Transverse colon (tissue), 4 donors: ENCODE measurements at regions not wholly inside any gene's neighbourhood (a gene's known extent, or its start where the extent isn't known, plus 50 kb on each side); places are given as distances from the start of the nearest gene placed in this dataset.

Experiments used
- DNase-seq: peaks from one replicate; pipeline ENCODE4 v3.0.0-alpha.2; 2019
- H3K27ac ChIP-seq, 4 donors: fragments of 200-600 bp; sonication (generic); 2 replicates each; pipeline ENCODE4 v1.5.1; 2016 to 2018; ENCODE audit warnings: inconsistent platforms in 4 of 4
- H3K27me3 ChIP-seq: fragments of 200-600 bp; sonication (generic); 2 replicates; pipeline ENCODE4 v1.5.1; 2017; ENCODE audit warnings: inconsistent platforms
- H3K36me3 ChIP-seq, 4 donors: fragments of 200-600 bp; sonication (generic); 2 replicates each; pipeline ENCODE4 v1.5.1; 2017 to 2019; ENCODE audit warnings: inconsistent platforms in 4 of 4
- H3K4me1 ChIP-seq, 4 donors: fragments of 200-600 bp; sonication (generic); 2 replicates each; pipeline ENCODE4 v1.5.1; 2017 to 2020; ENCODE audit warnings: inconsistent platforms in 4 of 4
- H3K4me3 ChIP-seq, 4 donors: fragments of 200-600 bp; sonication (generic); 1 replicate in 1 of 4; 2 replicates in 3 of 4; pipeline versions ENCODE4 v1.5.1 to v1.6.1; 2017 to 2019; ENCODE audit warnings: inconsistent platforms in 4 of 4
- H3K9me3 ChIP-seq, 2 donors: fragments of 200-600 bp; sonication (generic); 2 replicates each; pipeline ENCODE4 v1.5.1; 2017 to 2019; ENCODE audit warnings: inconsistent platforms in 2 of 2
- EP300 ChIP-seq: sonication (generic); formaldehyde crosslinking; IDR thresholded peaks from one replicate; pipeline ENCODE4 v1.6.1; 2017; ENCODE audit warnings: antibody characterized with exemption, low read depth
- POLR2A ChIP-seq: fragments of 450-650 bp; IDR thresholded peaks from one replicate; pipeline ENCODE4 v1.6.1; 2016; ENCODE audit warnings: antibody characterized with exemption, mild to moderate bottlenecking, moderate library complexity
- POLR2AphosphoS5 ChIP-seq, 3 donors: sonication (generic); formaldehyde crosslinking; IDR thresholded peaks; one replicate each; pipeline ENCODE4 v1.6.1; 2016; ENCODE audit warnings: antibody characterized with exemption in 3 of 3
- WGBS, 2 donors: methylation state at CpG; one replicate each; pipeline ENCODE4 v1.1.5; 2018; ENCODE audit warnings: low coverage in 1 of 2; 5-methylcytosine and 5-hydroxymethylcytosine counted together
- in situ Hi-C, 4 donors: fragments of 200-750 bp; cut with MboI; loops; one replicate each; pipeline versions ENCODE4 v1.15.0 to v1.15.1; 2017; ENCODE audit warnings: low sequenced_read_pairs in 3 of 4, low pct_ligation_motif_present in 1 of 4, low pct_unique_long_range_greater_than_20kb in 1 of 4
- intact Hi-C: fragments of 100-400 bp; cut with DNase I; formaldehyde crosslinking; loops from one replicate; pipeline ENCODE4 v1.15.1; 2023; ENCODE audit warnings: low total_unique reads
- TF ChIP-seq, protein P1 (sequence below), 5 experiments: fragments of 200-600 bp in 3 of 5; fragments of 450-650 bp in 2 of 5; sonication (generic) in 3 of 5; IDR thresholded peaks; 1 replicate in 2 of 5; 2 replicates in 3 of 5; pipeline ENCODE4 v1.5.1; 2016 to 2017; ENCODE audit warnings: antibody characterized with exemption in 5 of 5, inconsistent platforms in 3 of 5, mild to moderate bottlenecking in 2 of 5, moderate library complexity in 1 of 5

DNA sequence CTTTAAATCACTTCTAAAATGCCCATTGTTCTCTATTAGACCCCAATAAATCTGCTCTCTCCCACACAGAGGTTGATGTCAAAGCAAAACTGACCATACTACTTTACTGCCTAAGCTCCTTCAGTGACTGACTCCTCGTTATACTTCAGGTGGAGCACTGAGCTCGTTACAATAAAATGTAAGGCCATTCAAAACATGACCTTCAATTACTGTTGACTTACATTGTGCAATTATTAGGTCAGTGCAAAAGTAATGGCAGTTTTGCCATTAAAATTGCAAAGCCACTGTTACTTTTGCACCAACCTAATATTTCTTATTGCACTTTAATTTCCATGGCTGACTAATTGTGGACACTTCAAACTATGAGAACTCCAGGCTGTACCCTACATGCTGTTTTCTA lies 314.9 kb downstream of the MZT1 start:
- Histone ChIP-seq H3K4me3 (no peak overlapping the region), H3K4me1 (no peaks in the 10 kb centered on the region), H3K9me3 (no peaks in the 10 kb centered on the region), H3K27me3 (no peaks in the 10 kb centered on the region), H3K27ac (no peak overlapping the region), H3K36me3 (no peaks in the 10 kb centered on the region)
- in situ Hi-C loops (no loop called here), intact Hi-C loops (no loop called here)
- 69% methylated on average over 2 of the region's 2 CpGs; no CpG with 5 or more reads in 1 of the 2 donors for WGBS, 2 donors
- TF ChIP-seq POLR2A (no peak), POLR2AphosphoS5 (IDR thresholded peaks at IDR 0.05) (no peak), EP300 (no peak)
- TF ChIP-seq, protein P1, sequence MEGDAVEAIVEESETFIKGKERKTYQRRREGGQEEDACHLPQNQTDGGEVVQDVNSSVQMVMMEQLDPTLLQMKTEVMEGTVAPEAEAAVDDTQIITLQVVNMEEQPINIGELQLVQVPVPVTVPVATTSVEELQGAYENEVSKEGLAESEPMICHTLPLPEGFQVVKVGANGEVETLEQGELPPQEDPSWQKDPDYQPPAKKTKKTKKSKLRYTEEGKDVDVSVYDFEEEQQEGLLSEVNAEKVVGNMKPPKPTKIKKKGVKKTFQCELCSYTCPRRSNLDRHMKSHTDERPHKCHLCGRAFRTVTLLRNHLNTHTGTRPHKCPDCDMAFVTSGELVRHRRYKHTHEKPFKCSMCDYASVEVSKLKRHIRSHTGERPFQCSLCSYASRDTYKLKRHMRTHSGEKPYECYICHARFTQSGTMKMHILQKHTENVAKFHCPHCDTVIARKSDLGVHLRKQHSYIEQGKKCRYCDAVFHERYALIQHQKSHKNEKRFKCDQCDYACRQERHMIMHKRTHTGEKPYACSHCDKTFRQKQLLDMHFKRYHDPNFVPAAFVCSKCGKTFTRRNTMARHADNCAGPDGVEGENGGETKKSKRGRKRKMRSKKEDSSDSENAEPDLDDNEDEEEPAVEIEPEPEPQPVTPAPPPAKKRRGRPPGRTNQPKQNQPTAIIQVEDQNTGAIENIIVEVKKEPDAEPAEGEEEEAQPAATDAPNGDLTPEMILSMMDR (IDR thresholded peaks at IDR 0.05): no peak
- no peak for DNase-seq

DNA sequence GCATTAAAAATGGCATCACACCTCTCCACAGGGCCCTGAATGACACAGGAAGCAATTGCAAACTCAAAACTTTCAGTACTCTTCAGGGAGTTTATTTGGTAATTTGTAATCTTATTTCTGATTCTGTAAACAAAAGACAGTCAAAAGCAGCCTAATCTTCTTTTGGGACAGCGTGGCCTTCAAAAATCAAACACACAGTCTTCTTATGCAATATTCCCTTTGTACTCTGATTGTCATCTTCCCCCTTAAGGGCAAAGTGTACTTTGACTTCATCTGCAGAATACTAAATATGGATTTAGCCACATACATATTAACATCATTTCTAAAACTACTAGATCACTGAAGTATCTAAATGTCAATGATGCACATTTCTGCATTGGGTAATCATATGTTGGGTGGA lies 322.0 kb downstream of the MZT1 start:
- Histone ChIP-seq H3K36me3 (no peaks in the 10 kb centered on the region), H3K9me3 (no peaks in the 10 kb centered on the region), H3K27me3 (no peaks in the 10 kb centered on the region), H3K27ac (no peak overlapping the region), H3K4me3 (no peak overlapping the region), H3K4me1 (no peaks in the 10 kb centered on the region)
- in situ Hi-C loops (no loop called here), intact Hi-C loops (no loop called here)
- 68 to 80% methylated on average over 1 of the region's 1 CpG for WGBS, 2 donors
- TF ChIP-seq EP300: no peak
- no peak for TF ChIP-seq POLR2AphosphoS5 (IDR thresholded peaks at IDR 0.05)
- no peak for TF ChIP-seq POLR2A
- TF ChIP-seq, protein P1 (IDR thresholded peaks at IDR 0.05): no peak
- no peak for DNase-seq

DNA sequence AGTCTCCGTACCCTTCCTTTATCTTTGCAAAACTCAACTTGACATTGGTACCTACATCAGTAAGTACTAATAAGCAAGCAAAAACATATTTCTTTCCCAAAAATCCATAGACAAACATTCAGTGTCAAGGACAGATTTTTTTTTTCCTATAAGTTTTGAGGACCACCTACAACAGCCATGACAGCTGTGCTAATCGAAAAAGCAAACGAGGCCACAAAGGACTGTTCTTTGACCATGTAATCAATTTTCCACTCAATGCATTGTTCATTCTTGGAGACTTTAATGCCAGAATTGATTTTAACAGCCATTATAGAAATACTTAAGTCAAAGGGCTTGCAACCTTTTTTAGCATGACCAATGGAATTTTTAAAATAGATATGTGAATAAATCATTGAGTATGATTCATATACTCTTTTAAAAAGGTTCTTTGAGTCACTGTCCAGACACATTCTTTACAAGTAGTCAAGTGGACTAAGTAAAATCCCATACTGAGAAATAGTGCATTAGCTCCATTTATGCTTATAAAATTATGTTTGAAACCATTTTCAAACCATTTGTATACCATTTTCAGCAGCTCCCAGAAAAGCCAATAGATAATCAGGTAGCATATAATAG lies 323.9 kb downstream of the MZT1 start:
- Histone ChIP-seq H3K4me3 (no peak overlapping the region), H3K36me3 (no peaks in the 10 kb centered on the region), H3K4me1 (no peaks in the 10 kb centered on the region), H3K9me3 (no peaks in the 10 kb centered on the region), H3K27ac (no peak overlapping the region), H3K27me3 (no peaks in the 10 kb centered on the region)
- in situ Hi-C loops: no loop called here
- TF ChIP-seq POLR2A (no peak), EP300 (no peak), POLR2AphosphoS5 (IDR thresholded peaks at IDR 0.05) (no peak)
- TF ChIP-seq, protein P1 (IDR thresholded peaks at IDR 0.05): no peak
- intact Hi-C loops: no loop called here
- 87% methylated on average over 3 of the region's 3 CpGs for WGBS, 2 donors
- no peak for DNase-seq

DNA sequence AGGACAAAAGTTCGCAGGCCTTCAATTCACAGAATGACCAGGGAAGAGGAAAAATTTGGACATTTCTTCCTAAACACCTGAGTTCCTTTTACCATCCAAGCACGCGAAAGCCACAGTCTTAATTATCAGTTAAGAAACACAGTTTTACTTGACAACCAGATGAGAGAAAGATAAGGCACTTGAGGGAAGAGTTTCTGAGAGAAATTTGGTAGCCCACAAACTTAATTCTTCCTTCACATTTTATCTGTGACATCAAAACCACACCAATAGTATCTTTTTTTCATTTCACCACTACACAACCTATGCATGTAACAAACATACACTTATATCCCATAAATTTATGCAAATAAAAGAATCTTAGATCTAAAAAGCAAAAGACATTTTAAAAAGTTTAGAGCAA lies 326.6 kb downstream of the MZT1 start:
- intact Hi-C loops (no loop called here), in situ Hi-C loops (no loop called here)

More for the DNA sequence above, 326.6 kb downstream of the MZT1 start:
- Histone ChIP-seq H3K4me3 (no peak overlapping the region), H3K4me1 (no peaks in the 10 kb centered on the region), H3K9me3 (no peaks in the 10 kb centered on the region), H3K27ac (no peak overlapping the region), H3K36me3 (no peaks in the 10 kb centered on the region), H3K27me3 (no peaks in the 10 kb centered on the region)
- WGBS, 2 donors: 90 to 95% methylated on average over 3 of the region's 3 CpGs
- TF ChIP-seq EP300 (no peak), POLR2AphosphoS5 (IDR thresholded peaks at IDR 0.05) (no peak), POLR2A (no peak)
- TF ChIP-seq, protein P1 (IDR thresholded peaks at IDR 0.05): no peak
- no peak for DNase-seq
